Right lobe of liver (tissue), 4 donors: ENCODE measurements at regions not wholly inside any gene's neighbourhood (a gene's known extent, or its start where the extent isn't known, plus 50 kb on each side); places are given as distances from the start of the nearest gene placed in this dataset.
"Not testable (repeated sequence)": the region's sequence is repeated elsewhere in the genome, so short reads cannot be mapped to it uniquely, and the experiment has no call there.

ENCODE experiments used
- POLR2A ChIP-seq: fragments of 450-650 bp; IDR thresholded peaks from one replicate; pipeline ENCODE4 v1.6.1; 2017; ENCODE audit warnings: antibody characterized with exemption, mild to moderate bottlenecking
- TF ChIP-seq, protein P1 (sequence below), 4 donors: fragments of 200-600 bp in 3 of 4; fragments of 450-650 bp in 1 of 4; IDR thresholded peaks; one replicate each; pipeline versions ENCODE4 v1.5.1 to v1.8.0; 2016 to 2022; ENCODE audit warnings: antibody characterized with exemption in 4 of 4, mild to moderate bottlenecking in 2 of 4
- donor health status: DM: no; HTN: no; CAD: no.
- donor health status: DM: no; HTN: no; CAD: no.
- donor health status: DM: no; HTN: yes; CAD: no.

DNA sequence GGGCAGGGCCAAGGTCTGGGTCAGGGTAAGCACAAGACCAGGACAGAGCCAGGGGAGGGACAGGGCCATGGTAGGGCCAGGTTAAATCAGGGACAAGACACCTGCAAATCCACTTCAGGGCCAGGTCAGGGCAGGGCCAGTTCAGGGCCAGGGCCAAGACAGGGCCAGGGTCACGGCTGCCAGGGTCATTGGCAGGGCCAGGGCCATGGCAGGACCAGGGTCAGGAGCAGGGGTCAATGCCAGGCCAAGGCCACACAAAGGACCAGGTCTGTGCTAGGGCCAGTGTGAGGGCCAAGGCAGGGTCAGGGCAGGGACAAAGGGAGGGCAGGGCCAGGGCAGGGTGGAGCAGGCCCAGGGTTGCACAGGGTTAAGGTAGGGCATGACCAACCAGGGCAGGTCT, 399.2 kb downstream of the GOLGA6L6 start:
- TF ChIP-seq, protein P1, sequence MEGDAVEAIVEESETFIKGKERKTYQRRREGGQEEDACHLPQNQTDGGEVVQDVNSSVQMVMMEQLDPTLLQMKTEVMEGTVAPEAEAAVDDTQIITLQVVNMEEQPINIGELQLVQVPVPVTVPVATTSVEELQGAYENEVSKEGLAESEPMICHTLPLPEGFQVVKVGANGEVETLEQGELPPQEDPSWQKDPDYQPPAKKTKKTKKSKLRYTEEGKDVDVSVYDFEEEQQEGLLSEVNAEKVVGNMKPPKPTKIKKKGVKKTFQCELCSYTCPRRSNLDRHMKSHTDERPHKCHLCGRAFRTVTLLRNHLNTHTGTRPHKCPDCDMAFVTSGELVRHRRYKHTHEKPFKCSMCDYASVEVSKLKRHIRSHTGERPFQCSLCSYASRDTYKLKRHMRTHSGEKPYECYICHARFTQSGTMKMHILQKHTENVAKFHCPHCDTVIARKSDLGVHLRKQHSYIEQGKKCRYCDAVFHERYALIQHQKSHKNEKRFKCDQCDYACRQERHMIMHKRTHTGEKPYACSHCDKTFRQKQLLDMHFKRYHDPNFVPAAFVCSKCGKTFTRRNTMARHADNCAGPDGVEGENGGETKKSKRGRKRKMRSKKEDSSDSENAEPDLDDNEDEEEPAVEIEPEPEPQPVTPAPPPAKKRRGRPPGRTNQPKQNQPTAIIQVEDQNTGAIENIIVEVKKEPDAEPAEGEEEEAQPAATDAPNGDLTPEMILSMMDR (IDR thresholded peaks at IDR 0.05): not testable (repeated sequence)
- not testable (repeated sequence) for TF ChIP-seq POLR2A
